ENCODE measurements at regions not wholly inside any gene's neighbourhood (a gene's known extent, or its start where the extent isn't known, plus 50 kb on each side); places are given as distances from the start of the nearest gene placed in this dataset.
"Not testable (repeated sequence)": the region's sequence is repeated elsewhere in the genome, so short reads cannot be mapped to it uniquely, and the experiment has no call there.

GRCh38 chr7:149714081-149714909, 59.1 kb downstream of the ZNF467 start:
- peak; percentile 18 for DNase-seq (ENCODE audit: low read depth)

- no peak for DNase-seq (ENCODE audit: low read depth)
Observed at GRCh38 chr7:149713731-149714068, 59.7 kb downstream of the ZNF467 start.

GRCh38 chr7:149713061-149713730, 60.2 kb downstream of the ZNF467 start:
- no peak for DNase-seq (ENCODE audit: low read depth)

- DNase-seq (ENCODE audit: low read depth) = no peak
Observed at GRCh38 chr7:149708026-149708425, 65.4 kb downstream of the ZNF467 start.

GRCh38 chr7:149707448-149707886, 65.9 kb downstream of the ZNF467 start:
- no peak for DNase-seq (ENCODE audit: low read depth)

GRCh38 chr7:149706398-149706797, 67.0 kb downstream of the ZNF467 start:
- no peak for DNase-seq (ENCODE audit: low read depth)

- DNase-seq (ENCODE audit: low read depth) = no peak
Observed at GRCh38 chr7:149704507-149704906, 68.9 kb downstream of the ZNF467 start.

- no peak for DNase-seq (ENCODE audit: low read depth)
Observed at GRCh38 chr7:149703044-149703650, 70.2 kb downstream of the ZNF467 start.

- DNase-seq (ENCODE audit: low read depth) = no peak
Observed at GRCh38 chr7:149701495-149702240, 71.7 kb downstream of the ZNF467 start.

- not testable (repeated sequence) for DNase-seq (ENCODE audit: low read depth)
Observed at GRCh38 chr7:149697767-149698166, 75.6 kb downstream of the ZNF467 start.

GRCh38 chr7:149696280-149696679, 77.1 kb downstream of the ZNF467 start:
- no peak for DNase-seq (ENCODE audit: low read depth)

- no peak for DNase-seq (ENCODE audit: low read depth)
Observed at GRCh38 chr7:149692557-149692982, 80.8 kb downstream of the ZNF467 start.

- no peak for DNase-seq (ENCODE audit: low read depth)
Observed at GRCh38 chr7:149692056-149692455, 81.3 kb downstream of the ZNF467 start.

- no peak for DNase-seq (ENCODE audit: low read depth)
Observed at GRCh38 chr7:149690688-149691446, 82.5 kb downstream of the ZNF467 start.

GRCh38 chr7:149689291-149689721, 84.1 kb downstream of the ZNF467 start:
- DNase-seq (ENCODE audit: low read depth) = no peak

- DNase-seq (ENCODE audit: low read depth) = no peak
Observed at GRCh38 chr7:149688836-149689235, 84.6 kb downstream of the ZNF467 start.

- DNase-seq (ENCODE audit: low read depth) = not testable (repeated sequence)
Observed at GRCh38 chr7:149687820-149688219, 85.6 kb downstream of the ZNF467 start.

GRCh38 chr7:149686449-149686848, 86.9 kb downstream of the ZNF467 start:
- DNase-seq (ENCODE audit: low read depth) = no peak

GRCh38 chr7:149686011-149686410, 87.4 kb downstream of the ZNF467 start:
- DNase-seq (ENCODE audit: low read depth) = peak; percentile 59

- no peak for DNase-seq (ENCODE audit: low read depth)
Observed at GRCh38 chr7:149685455-149685854, 87.9 kb downstream of the ZNF467 start.

GRCh38 chr7:149683898-149684297, 89.5 kb downstream of the ZNF467 start:
- no peak for DNase-seq (ENCODE audit: low read depth)

All from HS-5 (cell line).